ENCODE measurements at regions not wholly inside any gene's neighbourhood (a gene's known extent, or its start where the extent isn't known, plus 50 kb on each side); places are given as distances from the start of the nearest gene placed in this dataset.
"Not testable (repeated sequence)": the region's sequence is repeated elsewhere in the genome, so short reads cannot be mapped to it uniquely, and the experiment has no call there.

DNA sequence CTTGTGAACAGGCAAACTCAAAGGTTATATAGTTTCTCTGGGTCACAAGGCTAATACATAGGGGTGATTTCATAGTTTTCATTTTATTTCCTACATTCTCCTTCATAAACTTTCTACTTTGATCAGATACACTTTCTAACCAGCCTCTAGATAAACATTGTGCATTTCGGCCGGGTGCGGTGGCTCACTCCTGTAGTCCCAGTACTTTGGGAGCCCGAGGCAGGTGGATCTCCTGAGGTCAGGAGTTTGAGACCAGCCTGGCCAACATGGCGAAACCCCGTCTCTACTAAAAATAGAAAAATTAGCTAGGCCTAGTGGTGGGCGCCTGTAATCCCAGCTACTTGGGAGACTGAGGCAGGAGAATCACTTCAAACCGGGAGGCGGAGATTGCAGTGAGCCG is 502.6 kb upstream of the CNTNAP5 start:
- TF ChIP-seq CTCF (IDR thresholded peaks at IDR 0.05; ENCODE audit: low read depth, low read length); POLR2A (IDR thresholded peaks at IDR 0.05; ENCODE audit: extremely low read depth, insufficient read length): not testable (repeated sequence)
- TF ChIP-seq, protein P1, sequence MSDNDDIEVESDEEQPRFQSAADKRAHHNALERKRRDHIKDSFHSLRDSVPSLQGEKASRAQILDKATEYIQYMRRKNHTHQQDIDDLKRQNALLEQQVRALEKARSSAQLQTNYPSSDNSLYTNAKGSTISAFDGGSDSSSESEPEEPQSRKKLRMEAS (IDR thresholded peaks at IDR 0.05; ENCODE audit: low read depth, low read length): not testable (repeated sequence)

Measured in NB4 (cell line).